Vagina (tissue), 2 donors: ENCODE measurements at regions not wholly inside any gene's neighbourhood (a gene's known extent, or its start where the extent isn't known, plus 50 kb on each side); places are given as distances from the start of the nearest gene placed in this dataset.

ENCODE experiments used
- DNase-seq, 2 donors: peaks; one replicate each; pipeline ENCODE4 v3.0.0-alpha.2; 2017; ENCODE audit errors: extremely low spot score in 2 of 2
- H3K27ac ChIP-seq: fragments of 200-600 bp; sonication (generic); one replicate; pipeline ENCODE4 v1.5.1; 2019
- H3K27me3 ChIP-seq: fragments of 200-600 bp; sonication (generic); one replicate; pipeline ENCODE4 v1.5.1; 2019
- H3K36me3 ChIP-seq, 2 donors: fragments of 200-600 bp; sonication (generic); one replicate each; pipeline ENCODE4 v1.5.1; 2017 to 2019
- H3K4me1 ChIP-seq: fragments of 200-600 bp; sonication (generic); one replicate; pipeline ENCODE4 v1.5.1; 2019
- H3K4me3 ChIP-seq, 2 donors: fragments of 200-600 bp; sonication (generic); 1 replicate in 1 of 2; 2 replicates in 1 of 2; pipeline ENCODE4 v1.5.1; 2016 to 2019
- H3K9me3 ChIP-seq: fragments of 200-600 bp; sonication (generic); one replicate; pipeline ENCODE4 v1.5.1; 2019
- CTCF ChIP-seq, 3 experiments: fragments of 450-650 bp in 2 of 3; fragments of 200-600 bp in 1 of 3; sonication (generic) in 1 of 3; IDR thresholded peaks; one replicate each; pipeline ENCODE4 v1.5.1; 2017 to 2019; ENCODE audit warnings: antibody characterized with exemption in 3 of 3, mild to moderate bottlenecking in 2 of 3, moderate library complexity in 2 of 3
- POLR2A ChIP-seq, 2 donors: fragments of 450-650 bp; IDR thresholded peaks; one replicate each; pipeline ENCODE4 v1.6.1; 2017; ENCODE audit warnings: antibody characterized with exemption in 2 of 2, mild to moderate bottlenecking in 2 of 2, moderate library complexity in 2 of 2
- POLR2AphosphoS5 ChIP-seq, 2 donors: sonication (generic); formaldehyde crosslinking; IDR thresholded peaks; one replicate each; pipeline ENCODE4 v1.9.0; 2017; ENCODE audit warnings: antibody characterized with exemption in 2 of 2, mild to moderate bottlenecking in 2 of 2, low read depth in 1 of 2; ENCODE audit not compliant: insufficient read depth in 1 of 2
- intact Hi-C: fragments of 100-400 bp; cut with DNase I; formaldehyde crosslinking; loops from one replicate; pipeline ENCODE4 v1.15.1; 2023

GRCh38 chr6:165845493-165845892 is 182.5 kb upstream of the PDE10A start:
- DNase-seq, result no peak
- no peaks in the 10 kb centered on the region for H3K9me3 ChIP-seq
- no peak for TF ChIP-seq POLR2A (IDR thresholded peaks at IDR 0.05)
- no peak for TF ChIP-seq CTCF (IDR thresholded peaks at IDR 0.05)
- no peak for TF ChIP-seq POLR2AphosphoS5 (IDR thresholded peaks at IDR 0.05; ENCODE audit: insufficient read depth in 1 of 2, low read depth in 1 of 2)
- H3K27ac ChIP-seq, result no peak overlapping the region
- peaks cover 4% of the 10 kb centered on the region for H3K27me3 ChIP-seq
- no peak overlapping the region for H3K4me3 ChIP-seq
- H3K4me1 ChIP-seq, result peaks cover 22% of the 10 kb centered on the region
- H3K36me3 ChIP-seq, result no peaks in the 10 kb centered on the region
- intact Hi-C loops, result no loop called here

- H3K4me3 ChIP-seq, result no peak overlapping the region
- intact Hi-C loops, result no loop called here
- H3K9me3 ChIP-seq, result no peaks in the 10 kb centered on the region
- peaks cover 4% of the 10 kb centered on the region for H3K27me3 ChIP-seq
- no peak for TF ChIP-seq POLR2AphosphoS5 (IDR thresholded peaks at IDR 0.05; ENCODE audit: insufficient read depth in 1 of 2, low read depth in 1 of 2)
- no peak for TF ChIP-seq CTCF (IDR thresholded peaks at IDR 0.05)
- no peak for TF ChIP-seq POLR2A (IDR thresholded peaks at IDR 0.05)
- H3K4me1 ChIP-seq, result peaks cover 16% of the 10 kb centered on the region
- H3K27ac ChIP-seq, result no peak overlapping the region
- no peaks in the 10 kb centered on the region for H3K36me3 ChIP-seq
- DNase-seq, result no peak
Observed at GRCh38 chr6:165844801-165845364, 181.8 kb upstream of the PDE10A start.

- no peak for DNase-seq
- peaks cover 4% of the 10 kb centered on the region for H3K27me3 ChIP-seq
- H3K4me1 ChIP-seq, result peaks cover 16% of the 10 kb centered on the region
- no peak overlapping the region for H3K4me3 ChIP-seq
- H3K9me3 ChIP-seq, result no peaks in the 10 kb centered on the region
- H3K27ac ChIP-seq, result no peak overlapping the region
- H3K36me3 ChIP-seq, result no peaks in the 10 kb centered on the region
- TF ChIP-seq POLR2A (IDR thresholded peaks at IDR 0.05), result no peak
- TF ChIP-seq POLR2AphosphoS5 (IDR thresholded peaks at IDR 0.05; ENCODE audit: insufficient read depth in 1 of 2, low read depth in 1 of 2), result no peak
- TF ChIP-seq CTCF (IDR thresholded peaks at IDR 0.05), result no peak
- intact Hi-C loops, result no loop called here
Observed at GRCh38 chr6:165844232-165844631, 181.2 kb upstream of the PDE10A start.

- no peak overlapping the region for H3K4me3 ChIP-seq
- TF ChIP-seq POLR2AphosphoS5 (IDR thresholded peaks at IDR 0.05; ENCODE audit: insufficient read depth in 1 of 2, low read depth in 1 of 2), result no peak
- TF ChIP-seq POLR2A (IDR thresholded peaks at IDR 0.05), result no peak
- no peak for TF ChIP-seq CTCF (IDR thresholded peaks at IDR 0.05)
- peaks cover 16% of the 10 kb centered on the region for H3K4me1 ChIP-seq
- DNase-seq, result no peak
- H3K27me3 ChIP-seq, result peaks cover 4% of the 10 kb centered on the region
- no peaks in the 10 kb centered on the region for H3K36me3 ChIP-seq
- H3K27ac ChIP-seq, result no peak overlapping the region
- intact Hi-C loops, result no loop called here
- no peaks in the 10 kb centered on the region for H3K9me3 ChIP-seq
Observed at GRCh38 chr6:165843568-165844113, 180.6 kb upstream of the PDE10A start.

- peaks cover 16% of the 10 kb centered on the region for H3K4me1 ChIP-seq
- peaks cover 4% of the 10 kb centered on the region for H3K27me3 ChIP-seq
- TF ChIP-seq POLR2AphosphoS5 (IDR thresholded peaks at IDR 0.05; ENCODE audit: insufficient read depth in 1 of 2, low read depth in 1 of 2) (no peak), POLR2A (IDR thresholded peaks at IDR 0.05) (no peak), CTCF (IDR thresholded peaks at IDR 0.05) (no peak)
- H3K36me3 ChIP-seq, result no peaks in the 10 kb centered on the region
- no peaks in the 10 kb centered on the region for H3K9me3 ChIP-seq
- no peak overlapping the region for H3K27ac ChIP-seq
- intact Hi-C loops, result no loop called here
- no peak overlapping the region for H3K4me3 ChIP-seq
- DNase-seq, result no peak
Observed at GRCh38 chr6:165843121-165843520, 180.1 kb upstream of the PDE10A start.
